Vagina (tissue), 2 donors: ENCODE measurements at regions not wholly inside any gene's neighbourhood (a gene's known extent, or its start where the extent isn't known, plus 50 kb on each side); places are given as distances from the start of the nearest gene placed in this dataset.

Experiments used
- POLR2A ChIP-seq, 2 donors: fragments of 450-650 bp; IDR thresholded peaks; one replicate each; pipeline ENCODE4 v1.6.1; 2017; ENCODE audit warnings: antibody characterized with exemption in 2 of 2, mild to moderate bottlenecking in 2 of 2, moderate library complexity in 2 of 2
- POLR2AphosphoS5 ChIP-seq, 2 donors: sonication (generic); formaldehyde crosslinking; IDR thresholded peaks; one replicate each; pipeline ENCODE4 v1.9.0; 2017; ENCODE audit warnings: antibody characterized with exemption in 2 of 2, mild to moderate bottlenecking in 2 of 2, low read depth in 1 of 2; ENCODE audit not compliant: insufficient read depth in 1 of 2
- TF ChIP-seq, protein P1 (sequence below), 3 experiments: fragments of 450-650 bp in 2 of 3; fragments of 200-600 bp in 1 of 3; sonication (generic) in 1 of 3; IDR thresholded peaks; one replicate each; pipeline ENCODE4 v1.5.1; 2017 to 2019; ENCODE audit warnings: antibody characterized with exemption in 3 of 3, mild to moderate bottlenecking in 2 of 3, moderate library complexity in 2 of 3

DNA sequence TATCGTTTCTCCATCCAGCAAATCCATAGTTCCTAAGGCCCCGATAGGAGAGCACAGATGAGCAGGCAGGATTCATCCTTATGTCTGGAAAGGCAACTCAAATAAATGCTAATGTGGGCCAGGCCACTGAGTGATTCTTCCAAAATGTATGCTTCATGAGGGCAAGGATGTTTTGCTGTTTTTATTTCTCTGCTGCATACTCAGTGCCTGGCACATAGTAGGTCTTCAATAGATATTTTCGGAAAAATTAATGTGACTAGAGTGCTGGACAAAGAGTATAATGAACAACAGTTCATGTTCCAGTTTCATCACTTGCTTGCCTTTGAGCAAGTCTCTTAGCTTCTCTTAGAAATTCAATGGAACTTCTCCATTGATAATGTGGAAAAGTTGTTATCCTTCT lies 357.7 kb downstream of the PRDM2 start:
- TF ChIP-seq, protein P1, sequence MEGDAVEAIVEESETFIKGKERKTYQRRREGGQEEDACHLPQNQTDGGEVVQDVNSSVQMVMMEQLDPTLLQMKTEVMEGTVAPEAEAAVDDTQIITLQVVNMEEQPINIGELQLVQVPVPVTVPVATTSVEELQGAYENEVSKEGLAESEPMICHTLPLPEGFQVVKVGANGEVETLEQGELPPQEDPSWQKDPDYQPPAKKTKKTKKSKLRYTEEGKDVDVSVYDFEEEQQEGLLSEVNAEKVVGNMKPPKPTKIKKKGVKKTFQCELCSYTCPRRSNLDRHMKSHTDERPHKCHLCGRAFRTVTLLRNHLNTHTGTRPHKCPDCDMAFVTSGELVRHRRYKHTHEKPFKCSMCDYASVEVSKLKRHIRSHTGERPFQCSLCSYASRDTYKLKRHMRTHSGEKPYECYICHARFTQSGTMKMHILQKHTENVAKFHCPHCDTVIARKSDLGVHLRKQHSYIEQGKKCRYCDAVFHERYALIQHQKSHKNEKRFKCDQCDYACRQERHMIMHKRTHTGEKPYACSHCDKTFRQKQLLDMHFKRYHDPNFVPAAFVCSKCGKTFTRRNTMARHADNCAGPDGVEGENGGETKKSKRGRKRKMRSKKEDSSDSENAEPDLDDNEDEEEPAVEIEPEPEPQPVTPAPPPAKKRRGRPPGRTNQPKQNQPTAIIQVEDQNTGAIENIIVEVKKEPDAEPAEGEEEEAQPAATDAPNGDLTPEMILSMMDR (IDR thresholded peaks at IDR 0.05) = no peak
- no peak for TF ChIP-seq POLR2AphosphoS5 (IDR thresholded peaks at IDR 0.05; ENCODE audit: insufficient read depth in 1 of 2, low read depth in 1 of 2)
- TF ChIP-seq POLR2A (IDR thresholded peaks at IDR 0.05) = no peak
